HG03108 (cell line): ENCODE measurements at regions not wholly inside any gene's neighbourhood (a gene's known extent, or its start where the extent isn't known, plus 50 kb on each side); places are given as distances from the start of the nearest gene placed in this dataset.

Experiments used
- ATAC-seq: cut with Tn5 transposase; IDR thresholded peaks from one replicate; pipeline ENCODE4 v1.9.1; 2021; ENCODE audit warnings: moderate library complexity; ENCODE audit not compliant: unreplicated experiment

- ATAC-seq = no peak
These were observed 52.6 kb upstream of the OLFM4 start for GRCh38 chr13:52975969-52976368.

DNA sequence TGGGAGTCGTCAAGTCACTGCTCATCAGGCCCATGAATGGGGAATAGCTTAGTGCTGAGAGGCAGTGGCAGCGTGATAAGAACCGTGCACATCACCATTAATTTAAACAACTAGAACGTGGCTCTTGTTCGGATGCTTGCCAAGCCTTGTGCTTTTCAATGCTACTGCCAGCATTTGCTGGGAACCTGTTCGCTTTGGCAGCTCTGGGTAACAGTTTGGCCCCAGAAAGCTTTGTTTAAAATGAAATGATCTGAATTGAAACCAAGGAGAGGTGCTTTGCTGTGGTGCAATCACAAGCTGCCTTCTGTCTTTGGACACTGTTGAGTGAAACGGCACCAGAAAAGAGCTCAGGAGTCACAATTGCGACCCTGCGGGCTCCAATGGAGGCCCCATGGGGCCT, 53.5 kb upstream of the OLFM4 start:
- ATAC-seq = no peak

DNA sequence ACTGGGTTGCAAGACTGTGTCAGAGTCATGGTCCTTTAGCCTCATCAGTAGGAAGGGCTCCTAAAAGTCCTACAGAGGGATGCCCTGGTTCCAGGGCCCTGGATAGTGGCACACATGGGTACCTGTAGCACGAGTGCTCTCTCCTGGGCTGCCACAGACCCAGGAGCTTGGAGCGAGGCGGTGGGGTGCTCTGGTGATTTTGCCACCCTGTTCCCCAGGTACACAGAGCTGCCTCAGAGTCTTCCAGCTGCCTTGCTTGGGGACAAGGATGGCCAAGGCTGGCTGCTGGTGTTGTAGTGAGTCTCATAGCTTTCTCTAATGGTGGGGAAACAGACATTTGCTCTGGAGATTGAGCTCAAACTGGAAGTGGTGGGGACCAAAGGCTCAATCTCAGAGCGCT, 53.9 kb upstream of the OLFM4 start:
- no peak for ATAC-seq

- no peak for ATAC-seq
These were observed 59.2 kb upstream of the OLFM4 start for GRCh38 chr13:52969373-52969772.

- peak; percentile 89 for ATAC-seq
These were observed 60.4 kb upstream of the OLFM4 start for GRCh38 chr13:52968074-52968700.

DNA sequence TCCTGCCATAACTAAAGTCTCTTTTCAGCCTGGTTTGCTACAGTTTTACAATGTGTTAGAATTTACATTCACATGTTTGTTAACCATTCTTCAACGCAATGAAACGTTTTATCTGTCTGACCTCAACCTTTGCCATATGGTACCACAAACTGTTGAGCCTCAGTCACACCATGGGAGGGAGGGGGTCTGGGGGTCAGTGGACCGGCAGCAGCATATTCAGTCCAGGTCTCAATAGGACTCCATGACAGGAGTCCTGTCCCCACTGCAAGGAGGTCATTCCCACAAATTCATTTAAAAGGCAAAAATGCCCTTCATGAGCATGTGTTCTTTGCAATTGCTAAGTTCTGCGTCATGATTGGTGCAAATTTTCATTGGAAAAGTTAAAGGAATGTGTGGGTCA, 66.6 kb upstream of the OLFM4 start:
- no peak for ATAC-seq

DNA sequence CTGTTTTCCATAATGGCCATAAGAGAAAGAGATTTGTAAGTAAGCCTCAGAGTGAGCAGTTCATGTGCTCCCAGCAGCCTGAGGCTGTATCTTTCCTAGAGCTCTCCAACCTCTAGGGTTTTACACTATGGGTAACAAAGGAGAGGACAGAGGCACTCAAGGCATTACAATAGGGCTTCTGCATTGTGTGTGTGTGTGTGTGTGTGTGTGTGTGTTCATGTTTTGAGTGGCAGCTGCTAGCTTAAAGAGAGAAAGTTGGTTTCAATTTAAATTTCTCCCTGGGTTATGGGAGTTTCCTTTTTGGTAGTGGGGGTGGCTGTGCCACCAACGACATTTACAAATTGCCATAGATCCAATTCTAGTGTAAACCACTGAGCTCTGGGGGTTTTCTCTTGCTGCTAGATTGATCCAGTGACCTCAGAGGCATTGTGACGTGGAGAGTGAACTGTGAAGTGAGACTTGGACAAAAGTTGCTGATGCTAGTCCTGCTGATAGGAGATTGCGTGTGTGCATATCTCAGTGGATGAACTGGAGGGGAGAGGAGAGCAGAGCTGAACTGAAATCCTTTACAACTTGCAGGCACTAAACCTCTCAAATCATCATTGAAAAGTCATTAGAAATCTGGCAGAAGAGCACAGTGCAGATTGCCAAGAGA, 67.2 kb upstream of the OLFM4 start:
- ATAC-seq = no peak

DNA sequence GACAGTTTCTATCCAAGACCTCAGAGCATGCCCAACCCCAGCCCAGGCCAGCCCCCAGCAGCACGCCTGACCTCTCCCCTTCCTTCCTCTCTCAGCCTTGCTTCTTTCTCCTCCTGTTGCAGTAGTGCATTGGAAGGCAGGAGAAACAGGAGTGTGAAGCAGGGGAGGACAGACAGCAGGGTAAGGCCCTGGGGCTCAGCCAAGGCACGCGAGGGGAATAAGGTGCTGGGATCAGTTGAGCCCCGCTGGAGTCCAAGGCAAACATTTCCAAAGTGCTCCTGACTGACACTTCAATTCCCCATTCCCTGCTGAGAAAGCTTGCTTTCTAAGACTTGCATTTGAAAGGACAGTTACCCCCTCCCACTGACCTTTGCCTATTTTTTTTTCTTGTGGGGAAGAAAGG, 73.1 kb upstream of the OLFM4 start:
- no peak for ATAC-seq

- ATAC-seq = no peak
These were observed 73.8 kb upstream of the OLFM4 start for GRCh38 chr13:52954838-52955237.

GRCh38 chr13:52950436-52950956, 78.1 kb upstream of the OLFM4 start:
- no peak for ATAC-seq

DNA sequence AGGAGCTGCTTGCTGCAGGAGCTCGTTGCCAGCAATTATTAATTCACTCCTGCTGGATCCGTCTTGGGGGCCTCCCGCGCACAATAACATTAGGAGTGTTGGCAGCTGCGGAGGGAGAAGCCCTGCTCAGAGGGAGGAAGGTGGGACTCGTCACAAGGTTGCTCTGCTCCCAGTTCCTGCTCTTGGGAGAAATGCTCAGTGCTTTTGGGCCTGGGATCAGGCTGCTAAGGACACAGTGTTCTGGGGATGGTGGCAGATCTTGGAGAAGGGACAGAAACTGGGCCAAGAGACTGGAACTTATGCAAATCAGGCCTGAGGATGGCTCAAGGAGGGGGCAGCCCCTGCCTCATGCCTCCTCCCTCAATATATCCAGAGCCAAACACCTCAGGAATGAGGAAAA, 78.9 kb upstream of the OLFM4 start:
- no peak for ATAC-seq

DNA sequence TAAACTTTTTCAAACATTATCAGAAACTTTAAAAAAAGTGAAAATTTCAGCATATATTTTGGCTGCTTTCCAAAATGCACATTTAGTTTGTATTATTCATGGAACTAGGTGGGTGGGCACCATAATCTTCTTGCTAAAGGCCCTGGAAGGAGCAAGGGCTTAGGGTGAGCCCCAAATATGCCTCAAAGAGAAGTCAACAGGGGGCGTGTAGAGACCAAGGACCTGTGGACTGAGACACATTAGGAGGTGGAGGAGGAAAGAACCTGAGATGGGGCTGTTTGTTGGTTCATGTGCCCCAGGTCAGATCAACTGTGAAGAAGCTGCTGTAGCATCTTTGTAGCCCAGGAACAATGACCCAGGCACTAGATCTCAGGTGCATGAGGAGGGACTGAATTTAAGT, 79.6 kb upstream of the OLFM4 start:
- no peak for ATAC-seq

GRCh38 chr13:52947921-52948373, 80.7 kb upstream of the OLFM4 start:
- ATAC-seq = no peak

DNA sequence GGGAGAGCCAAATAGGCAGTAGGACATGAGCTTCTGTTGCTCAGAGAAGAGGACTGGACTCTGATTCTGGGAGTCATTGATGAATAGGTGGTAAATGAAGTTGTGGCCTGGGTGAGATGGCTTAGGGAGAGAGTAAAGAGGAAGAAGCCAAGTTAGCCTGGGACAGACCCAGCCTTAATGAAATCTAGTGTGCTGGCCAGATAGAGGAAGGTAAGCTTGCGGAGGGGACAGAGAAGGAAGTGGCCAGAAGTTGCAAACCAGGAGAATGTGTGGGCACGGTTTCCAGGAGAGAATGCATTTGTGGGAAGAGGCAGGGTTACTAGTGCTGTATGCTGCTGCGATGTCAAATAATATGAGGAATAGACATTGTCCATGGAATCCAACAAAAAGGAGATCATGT, 83.3 kb upstream of the OLFM4 start:
- ATAC-seq = no peak

DNA sequence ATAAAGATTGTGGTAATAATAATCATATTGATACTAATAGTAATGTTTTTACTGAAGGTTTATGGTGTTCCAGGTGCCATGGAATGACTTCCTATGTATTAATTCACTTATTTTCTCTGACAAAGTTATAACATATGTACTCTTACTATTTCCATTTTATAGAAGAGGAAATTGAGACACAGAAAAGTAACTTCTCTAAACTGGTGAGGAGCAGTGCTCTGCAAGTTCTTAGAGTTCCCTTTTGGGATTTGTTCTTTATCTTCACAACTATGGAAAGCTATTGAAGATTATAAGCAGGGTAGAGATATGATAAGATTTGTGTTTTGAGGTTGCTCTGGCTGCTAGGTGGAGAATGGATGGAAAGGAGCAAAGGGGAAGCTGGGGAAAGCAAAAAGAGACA, 83.9 kb upstream of the OLFM4 start:
- no peak for ATAC-seq

DNA sequence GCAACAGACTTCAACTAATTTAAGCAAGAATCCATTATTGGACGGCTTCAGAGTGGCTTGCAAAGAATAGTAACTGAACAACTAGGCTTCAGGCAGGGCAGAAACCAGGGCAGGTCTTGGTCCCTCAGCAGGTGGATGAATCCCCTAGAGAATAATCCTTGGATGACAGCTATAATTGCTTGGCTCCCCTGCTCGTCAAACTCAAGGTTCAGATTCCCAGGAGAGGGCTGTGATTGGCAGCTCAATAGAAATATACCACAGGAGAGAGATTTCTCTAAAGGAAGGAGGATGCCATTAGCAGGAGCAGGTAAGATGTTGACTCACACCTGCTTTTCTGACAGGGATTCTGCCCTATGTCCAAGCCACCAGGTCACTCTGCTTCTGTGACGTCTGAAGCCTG, 89.6 kb upstream of the PCDH8 start:
- ATAC-seq = no peak

- no peak for ATAC-seq
These were observed 88.4 kb upstream of the PCDH8 start for GRCh38 chr13:52936806-52937205.

DNA sequence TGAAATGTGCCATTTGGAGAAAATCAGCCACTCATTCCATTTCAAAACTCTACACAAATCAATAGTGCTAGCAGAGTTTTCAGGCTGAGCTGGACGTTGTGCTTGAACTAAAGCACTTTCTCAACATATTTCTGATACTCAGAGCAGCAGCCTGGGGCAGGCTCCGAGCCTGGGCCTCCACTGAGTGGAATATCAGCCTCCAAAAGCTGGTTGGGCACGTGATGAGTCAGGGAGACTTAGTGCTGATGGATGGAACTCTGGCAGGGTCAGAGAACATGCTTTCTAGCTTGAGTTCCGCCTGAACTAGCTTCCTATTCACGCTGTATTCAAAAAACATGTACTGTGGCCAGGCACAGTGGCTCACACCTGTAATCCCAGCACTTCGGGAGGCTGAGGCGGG, 85.8 kb upstream of the PCDH8 start:
- no peak for ATAC-seq

DNA sequence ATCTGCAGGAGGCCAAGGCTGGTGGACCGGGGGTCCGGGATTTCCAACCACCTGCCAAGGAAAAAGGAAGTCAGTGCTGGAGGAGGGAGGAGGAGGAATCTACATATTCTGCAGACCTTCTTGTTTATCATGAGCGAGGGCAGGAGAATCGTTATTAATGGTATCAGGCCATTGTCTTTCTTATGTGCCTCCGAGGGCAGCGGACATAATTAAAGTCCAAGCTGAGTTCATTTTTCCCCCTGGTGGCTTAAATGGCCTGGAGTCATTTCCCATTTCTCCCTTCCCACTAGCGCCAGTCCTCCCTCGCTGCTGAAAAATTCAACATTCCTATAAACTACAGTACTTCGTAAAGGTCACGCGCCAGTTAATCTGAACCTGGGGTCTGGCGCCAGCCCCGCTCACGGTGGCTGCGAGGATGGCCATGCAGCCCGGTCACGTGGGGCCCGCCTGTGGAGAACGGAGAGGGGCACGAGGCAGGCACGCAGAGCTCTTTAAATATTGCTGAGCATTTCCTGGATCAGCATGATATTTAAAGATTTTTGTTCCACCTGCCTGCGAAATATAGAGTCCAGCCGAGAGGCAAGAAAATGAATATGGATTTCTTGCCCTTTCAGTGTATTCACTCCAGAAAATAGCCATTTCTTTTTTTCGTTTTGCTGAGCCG, 85.2 kb upstream of the PCDH8 start:
- no peak for ATAC-seq

DNA sequence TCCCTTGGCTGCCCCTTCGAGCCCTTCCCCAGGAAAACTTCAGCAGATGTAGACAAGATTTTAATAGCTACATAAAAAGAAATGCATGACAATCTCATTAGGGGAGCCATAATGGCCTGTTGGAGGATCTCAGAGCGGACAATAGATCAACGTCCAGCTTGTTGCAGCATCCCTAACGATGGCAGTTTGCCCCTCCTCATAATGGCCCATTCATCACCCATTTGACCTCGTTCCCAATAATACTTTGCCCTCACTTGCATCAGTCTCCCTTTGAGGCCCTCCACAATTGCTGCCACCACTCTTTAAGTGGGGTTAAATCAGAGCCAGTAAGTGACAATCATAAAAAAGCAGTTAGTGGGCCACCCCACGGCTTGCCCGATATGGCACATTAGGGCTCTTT, 84.7 kb upstream of the PCDH8 start:
- no peak for ATAC-seq

- no peak for ATAC-seq
These were observed 84.2 kb upstream of the PCDH8 start for GRCh38 chr13:52932649-52933048.
